ENCODE measurements at regions not wholly inside any gene's neighbourhood (a gene's known extent, or its start where the extent isn't known, plus 50 kb on each side); places are given as distances from the start of the nearest gene placed in this dataset.

DNA sequence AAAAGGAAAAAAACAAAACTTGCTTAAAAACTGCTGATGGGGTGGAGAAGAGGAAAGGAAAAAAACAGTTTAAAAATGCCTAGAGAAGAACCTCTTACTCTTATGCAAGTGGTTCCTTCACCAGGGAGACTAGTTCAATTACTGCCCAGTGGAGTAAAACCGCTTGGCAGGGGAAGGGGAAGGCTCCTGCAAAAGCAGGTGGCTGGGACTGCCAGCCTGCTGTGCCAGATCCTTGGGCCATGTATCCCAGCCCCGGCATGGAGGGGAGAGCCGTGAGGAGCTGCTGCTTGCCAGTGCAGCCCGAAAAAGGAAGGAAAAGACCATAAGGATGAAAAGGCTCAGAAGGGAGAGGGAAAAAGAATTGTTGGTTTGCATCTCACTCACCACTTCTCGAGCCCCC, 123.0 kb downstream of the FSCB start:
- no peak overlapping the region for H3K4me3 ChIP-seq (ENCODE audit: low read depth, low read length)
- DNase-seq (ENCODE audit: low read depth) = no peak
- TF ChIP-seq MYC (IDR thresholded peaks at IDR 0.05; ENCODE audit: low read depth, low read length) (no peak), CTCF (IDR thresholded peaks at IDR 0.05; ENCODE audit: low read depth, low read length) (no peak), POLR2A (IDR thresholded peaks at IDR 0.05; ENCODE audit: extremely low read depth, insufficient read length) (no peak)
- TF ChIP-seq, protein P1, sequence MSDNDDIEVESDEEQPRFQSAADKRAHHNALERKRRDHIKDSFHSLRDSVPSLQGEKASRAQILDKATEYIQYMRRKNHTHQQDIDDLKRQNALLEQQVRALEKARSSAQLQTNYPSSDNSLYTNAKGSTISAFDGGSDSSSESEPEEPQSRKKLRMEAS (IDR thresholded peaks at IDR 0.05; ENCODE audit: low read depth, low read length) = no peak

DNA sequence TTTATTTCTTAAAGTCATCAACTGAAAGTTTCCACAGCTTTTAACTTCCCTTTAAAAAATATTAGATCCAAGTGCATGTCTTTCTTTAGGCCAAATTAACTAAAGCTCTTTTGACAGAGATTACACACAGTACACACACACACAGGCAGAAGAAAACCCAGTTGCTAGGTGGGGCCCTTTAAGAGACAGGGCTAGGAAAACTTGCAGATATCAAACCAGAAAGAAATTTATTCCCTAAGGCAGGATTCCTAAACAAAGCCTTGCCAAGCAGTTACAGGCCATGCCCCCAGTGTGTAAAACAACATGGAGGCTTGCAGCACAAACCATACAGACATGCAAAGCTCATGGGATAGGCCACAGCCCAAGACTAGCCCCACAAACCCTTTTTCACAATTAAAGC, 123.4 kb downstream of the FSCB start:
- no peak for DNase-seq (ENCODE audit: low read depth)
- no peak for TF ChIP-seq MYC (IDR thresholded peaks at IDR 0.05; ENCODE audit: low read depth, low read length)
- TF ChIP-seq, protein P1 (IDR thresholded peaks at IDR 0.05; ENCODE audit: low read depth, low read length) = no peak
- TF ChIP-seq CTCF (IDR thresholded peaks at IDR 0.05; ENCODE audit: low read depth, low read length) = no peak
- no peak for TF ChIP-seq POLR2A (IDR thresholded peaks at IDR 0.05; ENCODE audit: extremely low read depth, insufficient read length)
- no peak overlapping the region for H3K4me3 ChIP-seq (ENCODE audit: low read depth, low read length)

- DNase-seq (ENCODE audit: low read depth) = no peak
These were observed 127.6 kb downstream of the FSCB start for GRCh38 chr14:44379292-44379977.

GRCh38 chr14:44374906-44375305, 132.2 kb downstream of the FSCB start:
- TF ChIP-seq, protein P1 (IDR thresholded peaks at IDR 0.05; ENCODE audit: low read depth, low read length) = no peak
- TF ChIP-seq POLR2A (IDR thresholded peaks at IDR 0.05; ENCODE audit: extremely low read depth, insufficient read length) (no peak), MYC (IDR thresholded peaks at IDR 0.05; ENCODE audit: low read depth, low read length) (no peak), CTCF (IDR thresholded peaks at IDR 0.05; ENCODE audit: low read depth, low read length) (no peak)
- no peak overlapping the region for H3K4me3 ChIP-seq (ENCODE audit: low read depth, low read length)
- no peak for DNase-seq (ENCODE audit: low read depth)

More at GRCh38 chr14:44379292-44379977, 127.6 kb downstream of the FSCB start:
- no peak overlapping the region for H3K4me3 ChIP-seq (ENCODE audit: low read depth, low read length)
- TF ChIP-seq CTCF (IDR thresholded peaks at IDR 0.05; ENCODE audit: low read depth, low read length) (no peak), MYC (IDR thresholded peaks at IDR 0.05; ENCODE audit: low read depth, low read length) (no peak), POLR2A (IDR thresholded peaks at IDR 0.05; ENCODE audit: extremely low read depth, insufficient read length) (no peak)
- TF ChIP-seq, protein P1 (IDR thresholded peaks at IDR 0.05; ENCODE audit: low read depth, low read length) = no peak

DNA sequence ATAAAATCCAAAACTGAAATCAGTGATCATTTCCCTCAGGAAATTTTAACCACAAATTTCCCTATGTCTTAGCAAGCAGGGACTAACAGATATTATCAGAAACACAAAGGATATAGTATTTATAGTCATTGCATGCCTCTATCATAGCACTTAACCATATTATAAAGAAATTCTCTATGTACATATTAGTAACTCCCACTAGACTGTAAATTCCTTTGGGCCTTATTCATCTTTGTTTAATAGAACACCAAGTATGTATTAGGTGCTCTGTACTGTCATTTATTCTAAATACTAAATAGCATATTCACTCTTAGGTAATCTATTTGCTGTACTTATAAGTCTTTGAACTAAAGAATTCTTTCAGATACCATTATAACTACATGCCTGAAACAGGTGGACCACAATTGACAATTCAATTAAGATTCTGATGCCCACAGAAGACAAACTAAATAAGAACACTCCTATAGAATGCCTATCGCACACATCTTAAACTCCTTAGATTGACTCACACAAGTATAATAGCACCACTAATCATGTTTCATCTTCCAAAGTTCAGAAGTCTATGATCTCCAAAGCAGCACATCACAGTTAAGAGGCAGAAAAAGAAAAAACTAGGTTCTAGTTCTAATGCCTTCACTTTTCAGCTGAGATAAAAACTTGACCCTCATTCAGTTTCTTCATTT, 134.1 kb downstream of the FSCB start:
- no peak overlapping the region for H3K4me3 ChIP-seq (ENCODE audit: low read depth, low read length)
- TF ChIP-seq POLR2A (IDR thresholded peaks at IDR 0.05; ENCODE audit: extremely low read depth, insufficient read length) (no peak), CTCF (IDR thresholded peaks at IDR 0.05; ENCODE audit: low read depth, low read length) (no peak), MYC (IDR thresholded peaks at IDR 0.05; ENCODE audit: low read depth, low read length) (no peak)
- TF ChIP-seq, protein P1 (IDR thresholded peaks at IDR 0.05; ENCODE audit: low read depth, low read length) = no peak
- DNase-seq (ENCODE audit: low read depth) = no peak

Data from NB4 (cell line).